ENCODE measurements at regions not wholly inside any gene's neighbourhood (a gene's known extent, or its start where the extent isn't known, plus 50 kb on each side); places are given as distances from the start of the nearest gene placed in this dataset.

- DNase-seq = no peak
Observed at GRCh38 chr11:109756521-109756920, 334.5 kb downstream of the C11orf87 start.

DNA sequence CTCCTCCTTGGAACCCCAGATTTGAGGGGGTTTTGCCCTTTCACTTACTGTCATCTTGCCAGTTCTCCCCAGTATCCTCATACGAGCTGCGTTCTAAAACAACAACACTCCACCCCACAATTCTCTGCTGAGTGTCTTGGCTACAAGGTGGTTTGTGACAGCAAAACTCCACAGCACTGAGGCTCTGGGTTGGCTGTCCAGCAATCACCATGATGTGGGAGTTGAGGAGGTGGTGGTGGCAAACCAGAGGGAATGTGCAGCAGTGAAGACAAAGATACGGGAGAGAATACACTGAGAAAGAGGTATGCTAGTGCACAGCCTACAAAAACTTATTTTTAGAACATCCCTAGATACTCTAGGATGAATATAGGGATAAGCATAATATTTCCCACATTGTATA lies 335.0 kb downstream of the C11orf87 start:
- DNase-seq = no peak

- no peak for DNase-seq
Observed at GRCh38 chr11:109762546-109762945, 330.6 kb upstream of the ZC3H12C start.

DNA sequence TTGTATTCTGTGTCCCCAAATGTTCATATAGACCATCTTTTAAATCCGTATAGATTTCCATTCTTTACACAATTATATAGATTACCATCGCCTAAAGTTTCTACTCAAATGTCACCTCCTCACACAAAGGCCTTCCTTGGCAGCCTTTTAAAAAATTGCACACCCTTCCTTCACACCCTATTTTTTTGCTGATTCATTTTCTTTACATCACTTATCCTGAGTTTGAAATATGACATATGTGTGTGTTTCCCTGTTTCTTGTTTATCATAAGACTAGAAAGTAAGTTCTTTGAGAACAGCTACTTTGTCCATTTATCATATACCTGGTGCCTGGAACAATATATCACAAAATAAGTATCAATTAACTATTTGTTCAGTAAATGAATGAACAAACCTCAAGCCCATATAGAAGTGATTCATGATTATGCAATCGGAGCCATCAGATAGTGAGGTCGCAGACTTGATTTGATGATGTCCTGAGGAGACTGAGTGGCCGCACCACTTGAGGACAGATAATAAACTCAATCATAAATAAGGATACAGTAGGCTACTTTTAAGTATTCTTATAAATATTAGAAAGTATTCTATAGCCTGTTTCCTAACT lies 327.4 kb upstream of the ZC3H12C start:
- no peak for DNase-seq

DNA sequence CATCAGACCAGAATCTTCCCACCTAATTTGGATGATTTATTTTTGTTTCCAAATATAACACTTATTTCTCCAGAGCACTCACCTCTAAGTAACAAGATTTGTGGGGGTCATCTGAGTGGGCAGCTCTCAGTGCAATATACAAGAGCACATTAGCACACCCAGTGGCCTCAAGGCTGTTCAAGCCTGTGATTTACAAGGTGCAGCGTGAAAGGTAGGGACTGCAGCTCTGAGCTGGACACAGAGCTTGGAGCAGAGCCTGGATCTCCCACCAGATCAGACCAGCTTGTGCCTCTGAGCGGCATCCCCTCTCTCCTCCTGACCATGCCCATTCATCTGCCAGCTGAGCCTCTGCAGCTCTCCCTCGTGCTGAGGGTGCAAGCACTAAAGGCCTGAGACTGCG lies 323.3 kb upstream of the ZC3H12C start:
- no peak for DNase-seq

GRCh38 chr11:109770323-109770722 lies 322.9 kb upstream of the ZC3H12C start:
- DNase-seq = no peak

DNA sequence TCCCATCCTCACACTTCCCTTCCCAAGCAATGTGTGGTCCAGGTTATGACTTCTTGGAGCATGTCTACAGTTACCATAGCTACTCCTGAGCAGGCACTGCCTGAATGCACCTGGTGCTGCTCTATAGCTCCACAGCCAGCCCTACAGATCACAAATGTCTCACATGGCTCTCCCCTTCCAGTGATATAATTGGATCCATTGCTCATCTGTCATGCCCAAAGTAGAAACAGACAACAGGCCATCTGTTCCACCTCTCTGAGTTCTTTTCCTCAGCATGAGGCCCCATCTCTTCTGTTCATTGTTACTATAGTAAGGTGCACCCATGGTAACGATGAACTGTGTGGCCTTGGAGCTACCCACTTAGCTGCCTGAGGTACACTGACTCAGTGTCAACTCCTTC lies 320.3 kb upstream of the ZC3H12C start:
- DNase-seq = no peak

GRCh38 chr11:109775686-109776085 lies 317.5 kb upstream of the ZC3H12C start:
- no peak for DNase-seq

DNA sequence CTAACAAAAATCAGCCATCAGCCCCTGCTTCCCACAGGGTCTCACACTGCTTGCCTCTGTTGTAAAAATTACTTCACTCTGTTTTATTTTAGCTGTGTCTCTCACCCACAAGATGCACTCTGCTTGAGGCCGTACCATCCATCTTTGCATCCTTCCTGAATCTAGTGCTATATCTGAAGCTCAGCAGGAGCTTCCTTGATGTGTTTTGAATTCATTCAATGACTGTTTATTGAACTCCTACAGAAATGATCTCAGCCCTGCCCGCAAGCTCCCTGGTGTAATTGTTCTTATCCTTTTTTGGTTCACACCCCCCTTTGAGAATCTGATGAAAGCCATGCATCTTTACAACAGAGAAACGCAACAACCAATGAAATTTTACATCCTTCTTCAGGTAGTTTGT lies 310.2 kb upstream of the ZC3H12C start:
- no peak for DNase-seq

GRCh38 chr11:109783840-109784239 lies 309.4 kb upstream of the ZC3H12C start:
- DNase-seq = no peak

DNA sequence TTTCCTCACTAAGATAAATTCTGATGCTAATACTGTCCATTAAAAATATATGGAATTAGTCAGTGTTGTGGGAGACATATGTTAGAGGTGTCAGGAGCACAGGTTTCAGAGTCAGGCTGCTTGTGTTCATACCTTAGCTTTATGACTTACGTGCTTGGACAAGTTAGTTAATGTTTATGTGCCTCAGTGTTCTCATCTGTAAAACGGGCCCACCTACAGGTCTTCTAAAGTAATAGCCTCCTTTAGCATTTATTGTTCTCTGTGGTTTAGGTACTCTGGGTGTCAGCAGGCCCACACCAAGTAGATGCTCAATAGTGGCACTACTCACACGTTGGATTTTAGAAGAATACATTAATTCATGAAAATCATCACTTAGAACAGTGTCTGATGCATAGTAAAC lies 308.7 kb upstream of the ZC3H12C start:
- DNase-seq = no peak

- no peak for DNase-seq
Observed at GRCh38 chr11:109785198-109785597, 308.0 kb upstream of the ZC3H12C start.

DNA sequence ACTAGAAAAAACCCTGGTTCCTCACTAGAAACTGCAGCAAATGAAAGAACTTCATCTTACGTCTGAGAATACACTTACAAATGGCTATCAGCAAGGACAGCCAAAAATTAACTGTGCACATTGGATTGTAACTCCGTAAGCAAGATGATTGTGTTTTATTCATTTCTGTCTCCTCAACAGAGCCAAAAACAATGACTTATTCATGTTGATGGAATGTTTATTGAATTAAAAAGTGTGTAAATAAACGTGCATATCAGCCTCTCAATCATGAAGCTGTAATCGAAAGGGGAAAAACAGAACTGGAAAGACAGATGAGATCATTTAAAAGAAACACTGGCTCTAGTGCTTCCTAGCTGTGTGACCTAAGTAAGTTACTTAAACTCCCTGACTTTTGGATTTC lies 307.5 kb upstream of the ZC3H12C start:
- no peak for DNase-seq

- DNase-seq = no peak
Observed at GRCh38 chr11:109788948-109789490, 304.2 kb upstream of the ZC3H12C start.

GRCh38 chr11:109789901-109790300 lies 303.3 kb upstream of the ZC3H12C start:
- no peak for DNase-seq

DNA sequence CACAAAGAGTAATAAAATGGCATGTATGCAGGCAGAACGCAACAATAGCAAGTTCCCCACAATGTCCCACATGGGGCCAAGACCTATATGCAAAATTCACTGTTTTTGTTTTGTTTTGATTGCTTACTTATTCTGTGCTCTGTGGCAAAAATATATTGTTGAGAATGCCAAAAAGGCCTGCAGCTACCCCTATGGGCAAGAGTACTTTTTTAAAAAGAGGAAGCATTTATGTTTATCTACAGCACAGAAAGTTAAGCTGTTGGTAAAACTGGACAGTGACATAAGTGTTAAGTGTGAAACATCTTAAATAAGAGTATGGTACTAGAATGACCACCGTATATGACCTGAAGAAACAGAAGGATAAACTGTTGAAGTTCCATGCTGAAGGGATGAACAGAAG lies 301.9 kb upstream of the ZC3H12C start:
- DNase-seq = no peak

DNA sequence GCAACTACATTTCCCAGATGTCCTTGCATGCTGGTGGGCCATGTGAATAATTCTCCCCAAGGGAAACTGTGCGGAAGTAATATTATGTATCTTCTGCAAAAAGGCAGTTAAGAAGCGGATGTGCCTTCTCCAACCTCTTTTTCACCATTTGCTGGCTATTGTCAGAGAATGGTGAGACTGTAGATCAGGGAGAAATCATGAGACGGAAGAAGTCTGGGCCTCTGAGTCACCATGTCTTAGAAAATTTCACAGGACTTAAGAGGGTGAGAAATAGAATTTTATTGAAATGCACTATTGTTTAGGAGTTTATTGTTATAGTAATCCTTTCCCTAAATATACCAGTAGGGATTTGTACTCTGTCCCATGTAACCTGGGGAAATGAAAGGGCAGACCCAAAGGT lies 298.7 kb upstream of the ZC3H12C start:
- DNase-seq = no peak

GRCh38 chr11:109795234-109795633 lies 298.0 kb upstream of the ZC3H12C start:
- no peak for DNase-seq

GRCh38 chr11:109796253-109796652 lies 296.9 kb upstream of the ZC3H12C start:
- no peak for DNase-seq

GRCh38 chr11:109798521-109798920 lies 294.7 kb upstream of the ZC3H12C start:
- DNase-seq = no peak

GRCh38 chr11:109799604-109800003 lies 293.6 kb upstream of the ZC3H12C start:
- no peak for DNase-seq

DNA sequence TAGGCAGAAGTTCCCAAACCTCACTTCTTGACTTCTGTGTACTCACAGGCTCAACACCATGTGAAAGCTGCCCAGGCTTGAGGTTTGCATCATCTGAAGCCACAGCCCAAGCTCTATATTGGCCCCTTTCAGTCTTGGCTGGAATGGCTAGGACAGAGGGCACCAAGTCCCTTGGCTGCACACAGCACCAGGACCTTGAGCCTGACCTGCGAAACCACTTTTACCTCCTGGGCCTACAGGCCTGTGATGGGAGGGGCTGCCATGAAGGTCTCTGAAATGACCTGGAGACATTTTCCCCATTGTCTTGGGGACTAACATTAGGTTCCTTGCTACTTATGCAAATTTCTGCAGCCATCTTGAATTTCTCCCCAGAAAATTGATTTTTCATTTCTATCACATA lies 288.3 kb upstream of the ZC3H12C start:
- DNase-seq = no peak

DNA sequence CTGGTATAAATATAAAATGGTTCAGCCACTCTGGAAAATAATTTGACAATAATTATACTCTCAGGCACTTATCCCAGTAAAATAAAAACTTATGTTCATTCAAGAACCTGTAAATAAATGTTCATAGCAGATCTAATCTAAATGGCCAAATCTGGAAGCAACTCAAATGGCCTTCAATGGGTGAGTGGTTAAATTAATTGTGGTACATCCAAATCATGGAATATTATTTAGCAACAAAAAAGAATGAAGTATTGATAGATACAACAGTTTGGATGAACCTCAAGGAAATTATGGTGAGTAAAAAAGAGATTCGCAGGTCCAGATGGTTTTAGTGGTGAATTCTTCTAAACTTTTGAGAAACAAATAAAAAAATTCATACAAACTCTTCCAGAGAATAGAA lies 287.0 kb upstream of the ZC3H12C start:
- no peak for DNase-seq

DNA sequence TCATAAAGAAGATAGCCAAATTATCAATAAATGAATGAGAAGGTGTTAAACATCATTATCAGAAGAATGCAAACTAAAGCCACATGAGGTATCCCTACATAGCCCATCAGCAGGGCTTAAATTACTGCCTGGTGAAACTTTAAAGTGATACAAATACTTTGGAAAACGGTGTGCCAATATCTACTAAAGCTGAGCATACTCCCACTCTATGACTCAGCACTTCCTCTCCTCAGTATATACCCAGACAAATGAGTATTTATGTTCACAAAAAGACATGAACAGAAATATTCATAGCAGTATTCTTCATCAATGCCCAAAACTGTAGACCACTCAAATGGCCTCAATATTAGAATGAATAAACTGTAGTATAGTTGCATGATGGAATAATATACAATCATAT lies 284.6 kb upstream of the ZC3H12C start:
- DNase-seq = no peak

DNA sequence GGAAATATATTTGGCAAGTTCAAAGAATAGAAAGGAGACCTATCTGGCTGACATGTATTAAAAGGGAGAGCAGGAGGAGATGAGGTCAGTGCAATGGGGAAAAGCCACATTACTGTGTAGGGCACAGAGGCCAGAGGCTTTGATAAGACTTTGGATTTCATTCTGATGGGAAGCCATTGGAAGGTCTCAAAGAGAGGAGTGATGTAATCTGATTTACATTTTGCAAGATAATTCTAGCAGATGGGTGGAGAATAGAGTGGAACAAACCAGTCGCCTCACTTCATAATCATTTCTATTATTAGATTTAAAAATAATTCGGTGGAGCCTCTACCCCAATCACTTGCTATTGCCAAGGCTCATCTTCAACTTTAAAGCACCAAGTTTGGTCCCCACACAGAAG lies 278.4 kb upstream of the ZC3H12C start:
- no peak for DNase-seq
